Fibroblast of skin of scalp (primary cell): ENCODE measurements at regions not wholly inside any gene's neighbourhood (a gene's known extent, or its start where the extent isn't known, plus 50 kb on each side); places are given as distances from the start of the nearest gene placed in this dataset.
"Not testable (repeated sequence)": the region's sequence is repeated elsewhere in the genome, so short reads cannot be mapped to it uniquely, and the experiment has no call there.

Experiments used
- DNase-seq: peaks from one replicate; pipeline ENCODE4 v3.0.0-alpha.2; 2013

DNA sequence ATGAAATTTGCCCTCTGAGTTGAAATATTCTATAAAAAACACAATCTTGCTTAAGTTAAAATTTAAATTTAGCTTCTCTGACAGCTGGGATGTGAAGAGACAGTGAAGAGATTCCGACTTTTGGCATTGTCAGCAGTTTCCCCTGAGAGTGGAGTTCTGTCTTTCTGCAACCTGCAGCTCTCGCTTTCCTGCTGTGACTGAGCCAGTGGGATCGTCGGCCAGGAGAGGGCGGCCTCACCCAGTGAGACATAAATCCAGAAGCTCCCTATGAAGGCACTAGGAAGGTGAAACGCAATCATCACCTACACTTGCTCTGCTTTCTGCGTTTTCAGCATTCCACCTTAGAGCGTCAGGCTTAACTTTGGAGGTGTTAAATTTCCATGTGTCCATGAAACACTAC is 75.4 kb upstream of the HNMT start:
- peak; percentile 13 for DNase-seq

DNA sequence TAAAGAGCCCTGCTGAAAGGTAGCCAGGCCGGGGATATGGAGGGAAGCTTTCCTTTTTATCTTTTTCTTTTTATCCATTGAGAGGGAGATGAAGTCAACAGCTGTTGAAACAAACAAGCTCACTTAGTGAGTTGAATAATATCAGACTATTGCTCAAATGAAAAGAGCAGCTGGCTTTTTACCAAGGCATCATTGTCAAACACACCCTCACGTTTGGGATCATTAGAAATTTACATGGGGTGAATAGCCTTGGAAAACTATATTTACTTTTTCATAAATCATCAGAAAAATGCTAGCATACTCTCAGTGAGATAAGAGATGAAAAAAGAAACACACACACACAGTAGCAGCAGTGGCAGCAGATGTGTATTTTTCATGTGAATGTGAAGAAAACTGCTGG is 71.5 kb upstream of the HNMT start:
- DNase-seq: no peak

DNA sequence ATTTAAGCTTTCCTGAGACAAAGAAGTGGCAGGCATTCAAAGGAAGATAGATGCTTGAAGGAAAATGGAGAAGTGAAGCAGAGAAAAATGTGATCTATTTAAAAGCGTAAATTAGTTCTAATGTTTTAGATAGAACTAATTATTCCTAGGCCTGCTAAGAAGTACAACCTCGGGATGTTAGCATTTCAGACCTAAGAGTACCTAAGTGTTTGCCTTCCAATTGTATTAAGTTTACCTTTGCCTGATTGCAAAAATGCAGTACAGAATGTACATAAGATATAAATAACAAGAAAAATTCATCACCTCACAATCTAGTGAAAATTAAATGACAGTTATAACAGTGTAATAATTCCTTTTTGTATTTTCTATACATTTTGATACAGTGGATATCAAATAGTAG is 71.1 kb upstream of the HNMT start:
- no peak for DNase-seq

DNA sequence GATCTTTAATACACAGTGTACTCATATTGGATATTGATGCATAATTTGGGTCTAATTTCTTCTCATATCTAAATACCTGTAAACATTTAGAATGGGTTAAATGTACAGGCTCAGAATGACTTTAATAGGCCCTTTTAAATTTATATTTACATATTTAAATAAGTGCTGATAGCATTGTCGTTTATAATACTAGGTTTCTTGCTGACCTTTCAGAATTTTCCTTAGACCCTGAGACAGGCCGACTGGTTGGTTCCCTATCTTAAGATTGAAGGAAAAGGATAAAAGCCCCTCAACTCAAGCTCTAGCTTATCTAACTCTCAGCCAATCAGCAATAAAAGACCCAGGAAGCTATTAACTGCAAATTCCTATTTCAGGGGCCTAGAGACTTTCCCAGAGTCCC is 67.8 kb upstream of the HNMT start:
- DNase-seq: no peak

DNA sequence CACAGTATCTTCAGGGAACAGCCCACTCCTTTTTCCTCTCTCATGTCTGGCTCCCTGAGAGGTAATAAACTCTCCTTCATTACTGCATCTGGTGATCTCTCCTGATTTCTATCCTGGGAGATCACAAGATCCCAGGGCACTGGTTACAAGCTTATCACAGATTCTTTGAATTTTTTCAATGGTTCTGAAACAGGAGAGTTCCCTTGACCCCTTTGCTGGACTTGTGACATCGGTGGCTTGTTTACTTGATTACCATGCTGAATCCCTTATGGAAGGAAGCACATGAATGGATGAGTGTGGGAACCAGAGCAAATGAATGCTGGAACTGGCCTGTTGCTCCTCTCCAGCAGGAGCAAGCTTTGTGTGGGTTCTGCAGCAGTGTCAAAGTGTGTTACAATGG is 67.2 kb upstream of the HNMT start:
- DNase-seq: no peak

GRCh38 chr2:137900421-137901141 is 63.7 kb upstream of the HNMT start:
- DNase-seq: no peak

DNA sequence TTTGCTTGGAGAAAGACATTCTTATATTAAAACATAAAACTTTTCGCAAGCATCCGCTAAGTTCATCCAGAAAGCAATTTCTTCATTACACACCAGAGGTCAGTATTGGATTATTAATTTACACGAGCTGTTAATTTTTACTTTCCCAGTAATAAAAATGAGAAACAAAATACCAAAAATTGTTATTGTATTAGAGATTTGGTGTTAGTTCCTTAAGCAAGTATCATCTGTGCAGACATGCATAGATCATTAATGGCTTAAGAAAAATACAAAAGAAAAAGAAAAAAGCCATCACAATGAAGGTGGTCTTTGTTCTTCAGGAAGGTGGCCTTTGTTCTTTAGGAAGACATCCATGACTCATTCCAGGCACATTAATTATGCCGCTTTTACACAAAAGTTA is 53.6 kb upstream of the HNMT start:
- peak; percentile 22 for DNase-seq

DNA sequence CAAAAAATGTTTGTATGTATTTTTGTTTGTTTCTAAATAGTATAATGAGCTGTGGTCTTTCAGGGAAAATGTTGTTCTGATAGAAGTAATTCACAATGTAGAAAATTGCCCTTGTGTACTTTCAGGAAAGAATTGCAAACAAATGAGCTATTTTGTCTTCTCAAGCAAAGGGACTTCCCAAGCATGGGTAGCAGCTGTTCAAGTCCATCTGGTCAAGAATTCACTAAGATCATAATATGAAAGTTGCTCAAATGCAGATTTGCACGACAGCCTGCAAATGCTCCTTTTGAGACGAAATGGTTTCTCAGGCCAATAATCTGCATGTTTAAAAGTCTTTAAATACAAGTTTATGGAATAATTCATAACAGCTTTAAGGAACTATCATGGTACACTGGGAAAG is 51.9 kb upstream of the HNMT start:
- DNase-seq: no peak

- no peak for DNase-seq
Measured at GRCh38 chr2:137913169-137913568, 51.1 kb upstream of the HNMT start.

DNA sequence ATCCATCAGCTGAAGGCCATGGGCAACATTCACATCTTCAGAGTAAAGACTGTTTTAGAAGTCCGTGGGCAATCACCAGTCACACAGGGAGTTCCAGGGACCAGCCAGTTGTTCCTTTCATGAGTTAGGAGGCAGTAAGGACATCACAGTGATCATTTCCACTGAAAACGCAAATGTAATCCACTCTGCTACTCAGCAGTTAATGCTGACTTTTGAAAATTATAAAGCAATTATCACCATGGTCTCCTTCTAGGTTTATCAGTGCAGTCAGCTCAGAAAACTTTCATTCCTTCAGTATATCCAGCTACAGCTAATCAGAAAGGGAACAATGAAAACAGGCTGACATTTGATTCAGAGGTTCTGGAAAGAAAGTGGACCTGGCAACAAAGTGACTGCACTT is 50.6 kb upstream of the HNMT start:
- DNase-seq: not testable (repeated sequence)
